CD1c-positive myeloid dendritic cell (primary cell): ENCODE measurements at regions not wholly inside any gene's neighbourhood (a gene's known extent, or its start where the extent isn't known, plus 50 kb on each side); places are given as distances from the start of the nearest gene placed in this dataset.

Source experiments
- DNase-seq: peaks from one replicate; pipeline ENCODE4 v3.0.0-alpha.2; 2016; ENCODE audit errors: extremely low spot score

DNA sequence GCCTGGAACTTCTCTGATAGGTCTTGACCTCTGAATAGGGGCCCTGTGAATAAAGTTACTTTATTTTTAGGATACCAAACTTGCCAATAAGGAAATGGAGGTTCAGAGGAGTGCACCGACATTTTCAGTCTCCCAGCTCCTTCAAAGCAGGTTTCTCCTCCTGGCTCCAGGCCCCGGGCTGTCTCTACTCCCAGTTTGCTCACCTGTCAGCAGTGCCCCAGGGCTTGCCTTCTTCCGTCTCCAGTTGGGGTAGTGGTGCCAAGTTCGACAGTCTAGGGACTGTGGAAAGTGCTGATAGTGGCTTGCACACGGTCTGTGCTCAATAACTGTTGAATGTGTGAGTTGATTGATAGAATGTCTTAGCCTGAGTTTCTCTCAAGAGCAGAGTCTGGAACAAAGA lies 149.2 kb downstream of the ACTL8 start:
- DNase-seq, result no peak

DNA sequence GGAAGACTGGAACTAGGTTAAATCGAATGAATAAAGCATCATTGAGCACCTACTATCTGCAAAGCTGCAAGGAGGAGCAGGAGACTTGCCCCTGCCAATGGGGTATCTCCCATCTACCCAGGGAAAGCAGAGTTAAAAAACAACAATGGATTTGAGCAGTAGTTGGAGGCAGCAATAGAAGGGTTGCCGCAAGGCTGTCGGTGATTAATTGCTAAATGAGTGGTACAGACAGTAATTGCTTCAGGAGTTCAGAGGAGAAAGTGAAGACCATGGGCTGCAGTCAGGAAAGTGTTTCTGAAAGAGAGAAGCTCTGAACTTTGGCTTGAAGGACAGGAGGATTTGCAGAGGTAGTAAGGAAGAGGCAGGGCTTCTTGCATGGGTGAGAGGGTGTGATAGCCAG lies 152.9 kb downstream of the ACTL8 start:
- no peak for DNase-seq

DNA sequence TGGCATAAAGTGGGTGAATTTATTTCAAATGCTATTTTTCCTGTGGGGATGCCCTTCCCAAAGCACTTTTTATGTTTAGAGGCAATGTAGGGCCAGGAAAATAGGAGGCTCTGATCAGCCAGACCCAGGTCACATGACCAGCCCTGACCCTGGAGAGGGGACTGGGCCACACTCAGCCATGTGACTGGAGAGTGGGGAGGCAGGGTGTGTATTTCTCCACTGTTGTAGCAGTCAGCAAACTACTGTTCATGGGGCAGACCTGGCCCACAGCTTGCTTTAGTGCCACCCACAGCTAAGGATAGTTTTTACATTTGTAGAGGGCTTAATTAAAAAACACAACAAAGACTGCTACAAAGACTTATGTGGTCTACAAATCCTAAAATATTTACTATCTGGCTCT lies 153.8 kb downstream of the ACTL8 start:
- no peak for DNase-seq

DNA sequence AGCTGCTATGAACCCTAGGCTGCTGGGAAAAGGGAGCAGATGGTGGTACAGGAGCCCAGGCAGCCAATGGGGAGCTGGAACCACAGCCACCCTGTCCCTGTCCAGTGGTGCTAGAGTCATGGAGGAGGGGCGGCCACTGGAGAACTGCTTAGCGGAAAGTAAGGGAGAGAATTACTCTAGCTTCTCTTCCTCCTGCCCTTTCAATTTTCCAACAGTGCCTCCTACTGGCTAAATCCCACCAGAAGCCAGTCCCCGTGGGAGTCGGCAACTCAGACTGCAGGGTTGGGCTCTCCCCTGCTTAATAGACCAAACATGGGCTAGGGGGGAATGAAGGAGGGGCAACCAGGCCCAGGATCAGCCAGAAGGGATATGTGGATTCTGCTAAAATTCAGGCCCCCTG lies 154.5 kb downstream of the ACTL8 start:
- DNase-seq, result peak; percentile 2

DNA sequence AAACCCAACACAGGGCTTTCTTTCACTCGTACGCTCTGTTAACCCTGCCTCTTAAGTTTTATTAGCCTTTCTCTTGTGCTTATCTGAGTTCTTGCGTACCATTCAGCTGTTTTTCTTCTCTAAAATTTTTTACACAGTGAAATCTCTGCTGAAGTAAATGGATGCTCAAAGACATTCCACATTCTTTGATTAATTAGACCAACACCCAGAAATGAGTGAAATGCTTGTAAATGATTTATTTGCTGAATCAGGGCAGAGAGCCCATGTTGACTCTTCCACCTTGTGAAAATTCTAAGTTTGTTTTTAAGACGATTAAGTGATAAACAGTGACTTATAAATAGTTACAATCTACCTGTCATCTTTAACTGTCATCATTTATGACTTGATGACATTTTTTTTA lies 156.7 kb downstream of the ACTL8 start:
- DNase-seq, result no peak

DNA sequence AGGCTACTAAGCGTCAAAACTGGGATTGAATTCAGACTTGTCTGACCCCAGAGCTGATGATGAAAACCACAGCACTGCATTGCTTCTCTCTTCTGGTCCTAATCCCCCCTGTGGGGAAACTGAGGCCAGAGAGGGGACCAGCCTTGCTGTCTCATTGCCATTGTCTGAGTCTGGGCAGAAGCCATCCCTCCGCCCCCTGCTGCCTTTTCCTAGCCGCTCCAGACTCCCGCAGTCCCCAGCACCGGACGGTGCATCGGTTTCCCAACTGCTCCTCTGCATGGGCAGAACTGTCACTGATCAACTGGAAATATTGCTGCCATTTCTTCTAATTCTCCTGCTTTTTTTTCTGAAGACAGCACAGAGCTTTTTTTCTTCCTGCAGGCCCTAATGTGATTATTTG lies 157.4 kb downstream of the ACTL8 start:
- DNase-seq, result no peak

DNA sequence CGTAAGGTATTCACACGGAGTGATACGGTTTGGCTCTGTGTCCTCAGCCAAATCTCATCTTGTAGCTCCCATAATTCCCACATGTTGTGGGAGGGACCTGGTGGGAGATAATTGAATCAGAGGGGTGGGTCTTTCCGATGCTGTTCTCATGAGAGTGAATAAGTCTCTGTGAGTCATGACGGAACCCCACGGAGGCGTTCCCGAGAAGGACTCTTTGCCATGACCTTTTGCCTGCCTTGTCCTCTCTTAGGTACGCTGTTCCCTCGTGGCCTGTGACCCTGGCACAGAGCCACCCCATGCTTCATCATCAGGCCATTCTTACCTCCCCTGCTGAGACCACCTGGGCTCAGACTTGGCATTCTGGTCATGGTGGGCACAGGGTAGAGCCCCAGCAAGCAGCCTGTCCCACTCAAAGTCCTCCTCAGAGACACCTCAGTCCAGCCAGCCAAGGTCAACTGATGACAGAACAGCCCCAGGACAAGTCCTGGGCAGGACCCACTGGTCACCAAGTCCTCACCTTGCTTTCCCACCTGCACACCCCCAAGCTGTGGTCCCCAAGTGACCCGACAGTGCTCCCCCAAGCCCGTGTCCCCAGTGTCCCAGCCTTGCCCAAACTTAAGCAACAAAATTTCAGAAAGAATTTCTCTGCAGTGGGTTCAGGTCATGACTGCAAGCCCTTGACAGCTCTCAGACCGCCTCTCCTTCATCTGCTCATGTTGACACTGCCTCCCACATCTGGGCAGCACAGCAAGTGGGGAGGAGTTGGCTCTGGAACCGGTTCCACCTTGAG lies 158.4 kb downstream of the ACTL8 start:
- DNase-seq, result no peak

DNA sequence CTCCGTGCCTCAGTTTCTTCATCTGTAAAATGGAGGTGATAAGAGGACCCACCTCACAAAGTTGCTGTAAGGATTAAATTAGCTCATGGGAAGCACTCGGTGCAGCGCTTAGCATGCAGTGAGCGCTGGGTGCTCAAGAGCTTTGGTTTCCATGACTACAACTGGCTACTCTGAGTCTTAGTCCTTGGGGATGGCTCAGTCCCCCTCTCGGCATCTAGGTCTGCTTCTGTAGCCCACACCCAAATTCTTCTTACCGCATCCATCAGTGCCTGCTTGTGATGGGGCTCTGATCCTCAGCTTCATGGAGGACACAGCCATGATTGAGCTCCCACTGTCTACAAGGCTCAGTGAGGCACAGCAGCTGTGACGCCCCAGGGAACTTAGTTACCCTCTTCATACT lies 159.0 kb downstream of the ACTL8 start:
- no peak for DNase-seq

DNA sequence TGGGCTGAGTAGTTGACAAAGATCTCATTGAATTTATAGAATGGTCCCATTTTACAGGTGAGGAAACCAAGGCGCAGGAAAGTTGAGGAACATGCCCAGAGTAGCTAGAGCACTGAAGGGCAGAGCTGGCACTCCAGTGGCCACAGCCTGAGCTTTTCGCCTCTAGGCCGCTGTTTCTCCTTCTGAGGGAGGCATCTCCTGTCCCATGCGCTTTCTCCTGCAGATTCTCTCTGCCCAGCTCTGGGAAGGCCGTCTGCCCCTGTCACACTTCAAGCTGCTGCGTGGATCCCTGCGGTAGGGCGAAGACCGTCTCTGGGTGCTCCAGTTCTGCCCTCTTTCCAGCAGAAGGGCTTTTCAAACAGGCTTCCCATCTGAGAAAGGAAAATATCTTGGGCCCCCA lies 159.9 kb downstream of the ACTL8 start:
- DNase-seq, result no peak

DNA sequence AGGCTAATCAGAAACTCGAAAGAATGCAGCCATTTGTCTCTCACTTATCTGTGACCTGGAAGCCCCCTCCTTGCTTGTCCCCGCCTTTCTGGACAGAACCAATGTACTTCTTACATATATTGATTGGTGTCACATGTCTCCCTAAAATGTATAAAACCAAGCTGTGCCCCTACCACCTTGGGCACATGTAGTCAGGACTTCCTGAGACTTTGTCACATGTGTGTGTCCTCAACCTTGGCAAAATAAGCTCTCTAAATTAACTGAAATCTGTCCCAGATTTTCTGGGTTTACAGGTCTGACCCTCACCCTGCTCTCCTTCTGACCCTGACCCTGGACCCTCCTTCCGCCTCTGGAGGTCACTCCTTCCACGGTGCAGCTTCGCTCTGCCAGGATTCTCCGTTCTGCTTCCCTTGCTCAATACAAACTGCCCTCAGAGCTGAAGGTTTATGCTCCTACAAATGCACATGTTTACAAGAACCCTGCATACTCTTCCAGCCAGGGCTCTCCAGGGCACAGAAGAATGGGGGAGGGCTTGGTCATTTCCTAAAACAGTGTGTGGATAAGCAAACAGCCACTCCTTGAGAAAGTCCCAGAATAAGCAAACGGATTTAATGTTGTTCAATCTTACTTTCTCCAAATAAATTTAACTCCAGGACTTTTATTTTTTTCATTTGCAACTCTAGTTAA lies 160.5 kb downstream of the ACTL8 start:
- DNase-seq, result no peak

DNA sequence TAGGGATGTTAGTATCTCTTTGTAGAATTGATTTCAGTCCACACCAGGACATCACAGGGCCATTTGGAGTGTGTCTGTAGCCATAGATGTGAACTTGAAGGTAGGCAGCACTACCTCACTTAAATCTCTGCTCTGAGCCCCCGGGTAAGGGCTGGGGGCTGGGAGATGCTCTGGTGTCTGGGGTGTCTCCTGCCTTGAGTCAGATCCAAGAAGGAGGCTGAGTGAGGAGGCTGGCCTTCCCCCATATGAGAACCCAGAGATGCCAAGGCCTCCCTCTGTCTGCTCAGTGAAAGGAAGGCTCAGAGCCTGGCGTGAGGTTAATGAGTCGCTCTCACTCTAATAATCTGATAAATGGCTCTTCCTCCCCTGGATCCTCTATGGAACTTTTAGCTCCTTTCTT lies 161.6 kb downstream of the ACTL8 start:
- DNase-seq, result no peak

DNA sequence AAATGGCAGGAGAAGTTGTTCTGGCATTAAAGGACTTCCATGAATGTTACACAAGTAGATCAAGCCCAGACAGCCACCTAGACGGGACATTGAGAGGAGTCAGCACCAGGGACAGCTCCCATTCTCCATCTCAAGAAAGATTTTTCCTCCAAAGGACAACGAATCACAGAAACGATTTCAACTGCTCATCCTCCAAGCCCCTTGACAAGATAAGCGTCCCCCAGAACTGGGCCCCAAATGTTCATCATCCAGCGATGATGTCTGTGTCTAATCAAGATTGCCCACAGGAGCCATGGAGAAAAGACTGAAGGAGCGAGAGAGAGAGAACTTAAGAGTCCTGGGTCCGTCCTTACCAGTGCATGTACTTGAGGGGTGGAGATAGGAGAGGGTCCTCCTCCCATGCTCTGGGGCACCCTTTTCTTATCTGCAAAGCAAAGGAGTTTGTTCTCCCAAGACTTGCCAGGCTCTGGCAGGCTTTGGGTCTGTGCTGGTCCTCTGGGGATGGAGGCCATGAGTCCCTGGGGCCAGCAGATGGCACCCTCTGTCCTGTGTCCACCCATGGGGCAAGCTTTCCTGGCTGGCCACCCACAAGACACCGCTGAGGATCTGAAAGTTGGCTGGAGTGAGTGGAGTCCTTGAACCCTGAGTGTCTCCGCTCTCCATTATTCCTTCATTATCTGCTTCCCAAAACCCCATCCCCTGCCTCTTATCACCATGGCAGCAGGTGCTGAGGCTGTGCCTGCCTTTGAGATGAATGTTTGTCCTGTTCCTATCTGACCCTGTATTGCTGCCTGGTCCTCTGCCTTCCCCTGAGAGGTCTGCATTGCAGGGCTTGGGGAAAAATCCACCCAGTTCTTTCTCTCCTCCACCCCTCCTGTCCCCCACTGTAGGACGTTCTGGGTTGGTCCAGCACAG lies 164.6 kb downstream of the ACTL8 start:
- DNase-seq, result peak; percentile 1

DNA sequence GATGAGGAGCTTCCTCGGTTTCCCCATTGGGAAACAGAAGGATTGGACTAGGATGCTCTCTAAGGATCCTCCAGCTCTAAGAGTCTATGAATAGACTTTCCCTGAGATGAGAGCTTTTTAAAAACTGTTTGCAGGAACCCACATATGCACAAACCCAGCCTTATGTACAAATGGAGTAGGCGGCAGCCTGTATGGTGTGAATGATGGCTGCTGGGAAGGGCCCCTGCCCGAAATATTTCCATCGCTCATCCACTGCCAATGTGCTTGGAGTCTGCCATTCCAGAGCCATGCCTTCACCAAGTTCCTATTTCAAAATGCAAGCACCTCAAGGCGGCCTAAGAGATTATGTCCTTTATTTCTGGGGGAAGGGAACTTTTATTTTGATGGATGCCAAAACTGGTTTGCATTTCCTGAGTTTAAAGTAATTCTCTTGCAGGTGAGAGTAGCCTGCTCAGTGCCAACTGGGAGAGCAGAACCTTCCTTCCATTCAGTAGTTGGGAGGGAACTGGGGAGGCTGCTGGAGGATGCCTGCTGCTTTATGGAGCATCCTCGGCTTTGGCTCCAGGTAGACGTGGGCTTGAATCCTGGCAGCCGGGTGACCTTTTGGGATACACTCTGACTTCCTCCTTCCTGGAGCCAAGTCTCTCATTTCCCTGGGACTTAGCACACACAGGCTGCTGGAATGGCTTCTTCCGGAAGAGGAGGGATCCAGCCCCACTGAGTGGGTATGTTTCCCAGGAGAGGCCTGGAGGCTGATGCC lies 165.9 kb downstream of the ACTL8 start:
- no peak for DNase-seq

DNA sequence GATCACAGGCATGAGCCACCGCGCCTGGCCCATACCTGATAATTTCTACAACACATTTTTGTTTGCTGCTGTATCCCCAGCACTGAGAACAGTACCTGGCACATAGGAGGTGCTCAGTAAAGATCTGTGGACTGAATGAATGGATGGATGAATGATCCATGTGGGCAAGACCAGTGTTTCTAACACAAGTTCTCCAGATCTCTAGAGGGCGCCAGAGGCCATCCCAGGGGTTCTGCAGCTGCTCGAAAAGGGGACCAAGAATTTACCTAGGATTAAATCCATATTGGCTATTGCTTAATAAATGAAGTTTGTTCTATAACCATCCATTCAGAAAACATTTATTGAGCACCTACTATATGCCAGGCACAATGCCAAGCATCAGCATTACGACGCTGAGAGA lies 167.7 kb downstream of the ACTL8 start:
- peak; percentile 24 for DNase-seq

DNA sequence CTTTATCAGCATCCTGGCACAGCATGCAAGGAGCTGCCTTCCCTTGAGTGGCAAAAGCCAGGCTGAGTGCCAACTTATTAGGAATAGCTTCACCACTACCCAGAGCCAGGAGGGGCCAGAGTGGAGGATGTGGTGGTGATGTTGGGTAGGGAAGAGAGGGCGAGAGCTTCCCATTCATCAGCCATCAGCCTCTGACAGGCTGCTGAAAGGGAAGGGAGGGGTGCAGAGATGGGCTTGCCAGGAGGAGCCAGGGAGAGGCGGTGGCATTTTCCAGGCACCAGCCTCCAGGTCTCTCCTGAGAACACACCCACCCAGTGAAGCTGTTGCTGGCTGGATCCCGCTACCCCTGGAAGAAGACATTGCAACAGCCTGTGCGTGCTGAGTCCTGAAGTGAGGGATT lies 168.5 kb downstream of the ACTL8 start:
- no peak for DNase-seq

DNA sequence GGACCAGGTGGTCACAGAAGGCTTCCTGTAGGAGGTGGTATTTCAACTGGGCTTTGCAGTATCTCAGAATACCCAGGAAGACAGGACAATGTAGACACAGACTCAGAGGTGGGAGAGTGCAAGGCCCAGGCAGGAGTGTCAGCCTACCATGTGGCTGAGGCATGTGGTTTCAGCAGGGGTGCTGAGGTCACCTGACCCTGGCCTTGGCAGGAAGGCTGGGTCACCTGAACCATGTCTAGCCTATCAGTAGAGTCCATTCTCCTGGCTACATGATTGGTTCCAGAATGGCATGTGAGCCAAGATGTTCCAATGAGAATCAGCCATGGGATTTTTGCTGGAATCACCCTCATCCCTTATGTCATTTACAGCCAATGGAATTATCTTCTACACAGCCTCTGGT lies 169.4 kb downstream of the ACTL8 start:
- DNase-seq, result no peak

DNA sequence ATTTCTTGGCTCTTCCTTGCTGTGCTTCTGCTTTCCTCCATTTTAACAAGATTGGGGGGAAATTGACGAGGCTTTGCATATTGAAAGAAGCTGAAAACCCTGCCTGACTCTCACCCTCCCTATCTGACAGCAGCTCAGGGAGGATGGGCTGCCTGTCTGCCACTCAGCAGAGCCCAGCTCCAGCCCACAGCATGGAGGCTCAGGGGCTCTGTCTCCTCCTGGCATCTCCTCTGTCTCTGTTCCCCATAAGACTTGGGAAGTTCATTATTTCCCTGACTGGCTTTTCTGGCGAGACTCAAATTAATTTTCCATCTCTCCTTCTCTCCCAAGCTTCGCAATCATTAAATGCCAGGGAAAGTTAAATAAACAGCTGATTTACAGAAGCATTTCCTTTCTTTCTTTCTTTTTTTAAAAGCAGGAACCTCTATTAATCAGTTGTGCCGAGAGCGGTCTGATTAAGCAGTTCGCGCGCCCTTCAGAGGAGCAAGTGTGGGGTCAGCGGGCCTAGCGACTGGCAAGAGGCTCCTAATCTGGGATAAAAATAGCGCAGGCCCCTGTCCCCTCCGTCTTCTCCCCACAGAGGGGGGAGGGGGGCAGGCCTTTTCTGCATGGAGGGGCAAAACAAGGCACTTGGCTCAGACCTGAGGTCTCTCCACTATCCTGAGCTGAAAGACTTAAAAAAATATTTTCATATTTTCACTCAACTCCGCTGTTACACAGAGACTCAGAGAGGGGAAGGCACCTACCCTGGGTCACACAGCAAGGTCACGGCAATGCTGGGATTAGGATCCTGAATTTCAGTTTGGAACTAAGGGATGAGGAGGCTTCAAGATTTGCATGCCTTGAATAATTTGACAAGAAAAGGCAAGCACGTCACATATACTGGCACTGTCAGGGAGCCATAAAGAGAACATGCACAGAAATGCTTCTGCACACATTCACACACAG lies 170.4 kb downstream of the ACTL8 start:
- no peak for DNase-seq

DNA sequence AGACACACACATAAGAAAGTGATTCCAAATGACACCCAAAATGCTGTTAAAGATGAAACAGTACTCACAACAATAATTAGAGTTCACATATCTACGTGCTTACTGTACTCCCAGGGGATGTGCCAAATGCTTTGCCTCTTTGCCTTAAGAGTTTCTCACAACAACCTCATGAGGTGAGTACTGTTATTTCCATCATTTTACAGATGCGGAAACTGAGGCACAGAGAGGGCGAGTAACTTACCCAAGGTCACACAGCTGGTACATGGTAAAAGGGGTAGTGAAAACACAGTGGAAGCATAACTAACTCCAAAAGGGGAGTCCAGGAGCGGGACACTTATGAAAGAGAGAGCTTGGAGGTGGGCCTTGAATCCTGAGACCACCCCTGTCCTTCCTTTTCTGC lies 171.8 kb downstream of the ACTL8 start:
- DNase-seq, result no peak

DNA sequence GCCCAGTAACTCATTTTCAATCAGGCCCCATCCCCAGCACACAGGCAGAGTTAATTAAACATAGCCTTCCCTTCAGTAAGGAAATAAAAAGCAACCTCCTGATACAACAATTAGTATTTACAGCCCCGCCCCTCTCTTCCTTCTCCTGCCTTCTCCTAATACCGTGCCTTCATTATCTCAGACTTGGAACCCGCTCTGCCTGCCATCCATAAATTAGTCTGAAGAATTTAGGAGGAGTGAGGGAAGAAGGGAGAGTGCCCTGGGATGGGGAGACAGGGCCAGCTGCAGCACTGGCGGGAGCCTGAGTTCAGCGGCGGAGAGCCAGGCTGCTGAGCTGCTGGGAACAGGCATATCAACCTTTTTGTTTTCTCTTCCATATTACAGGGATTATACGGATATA lies 172.8 kb downstream of the ACTL8 start:
- DNase-seq, result no peak

DNA sequence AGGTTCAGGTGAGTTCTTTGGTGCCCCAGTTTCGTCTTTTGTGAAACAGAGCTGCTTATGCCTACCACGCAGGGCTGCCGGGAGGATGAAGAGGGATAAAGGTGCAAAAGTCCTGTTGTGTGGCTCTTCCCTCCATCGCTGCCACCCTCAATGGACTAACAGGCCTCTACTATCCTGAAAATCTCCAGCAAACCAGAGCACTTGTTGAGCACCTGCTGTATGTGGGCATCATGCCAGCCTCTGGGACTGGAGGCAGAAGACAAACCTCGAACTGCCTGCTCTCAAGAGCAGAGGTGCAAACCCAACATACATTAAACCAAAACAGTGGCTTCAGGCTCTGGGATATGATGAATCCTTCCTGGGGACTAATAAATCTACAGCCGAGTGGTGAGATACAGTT lies 174.1 kb downstream of the ACTL8 start:
- no peak for DNase-seq

DNA sequence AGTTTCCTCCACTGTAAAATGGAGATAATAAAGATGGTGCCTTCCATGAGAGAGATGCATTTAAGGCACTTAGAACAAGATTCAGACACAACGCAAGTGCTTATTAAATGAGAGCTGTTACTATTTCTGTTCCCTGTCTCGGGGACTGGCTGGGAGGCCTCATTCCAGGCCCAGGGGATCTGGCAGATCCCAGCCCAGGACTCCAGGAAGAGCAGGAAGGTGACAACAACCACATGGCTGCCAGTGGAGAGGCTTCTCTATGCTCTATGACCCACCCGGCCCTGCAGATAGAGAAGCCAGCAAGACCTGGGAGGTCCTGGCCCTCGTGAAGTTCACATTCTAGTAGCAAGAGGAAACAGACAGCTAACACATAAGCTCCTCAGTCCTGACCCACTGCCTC lies 175.5 kb downstream of the ACTL8 start:
- no peak for DNase-seq
